Kidney epithelial cell (primary cell): ENCODE measurements at regions not wholly inside any gene's neighbourhood (a gene's known extent, or its start where the extent isn't known, plus 50 kb on each side); places are given as distances from the start of the nearest gene placed in this dataset.
A peak's percentile ranks its signal among the peaks of the same experiment; 100 is the strongest.

Experiments used
- DNase-seq: peaks from one replicate; pipeline ENCODE4 v3.0.0-alpha.2; 2010; ENCODE audit warnings: low read depth
- H3K27me3 ChIP-seq: 2 replicates; pipeline ENCODE4 v1.6.0; 2011; ENCODE audit warnings: low read length; ENCODE audit not compliant: control insufficient read depth, insufficient read depth
- H3K36me3 ChIP-seq: 2 replicates; pipeline ENCODE4 v1.5.1; 2011; ENCODE audit warnings: low read length; ENCODE audit not compliant: control insufficient read depth, insufficient read depth
- H3K4me3 ChIP-seq: 2 replicates; pipeline ENCODE4 v1.5.1; 2011; ENCODE audit warnings: low read depth, mild to moderate bottlenecking, control low read depth, low read length
- CTCF ChIP-seq: IDR thresholded peaks from 2 replicates; pipeline ENCODE4 v1.5.1; 2011; ENCODE audit warnings: mild to moderate bottlenecking, moderate library complexity, low read length, control low read depth, inconsistent platforms; ENCODE audit not compliant: insufficient read depth, poor library complexity, severe bottlenecking

GRCh38 chr5:89885670-89886069, 523.9 kb downstream of the CETN3 start:
- Histone ChIP-seq H3K27me3 (no peaks in the 10 kb centered on the region), H3K36me3 (no peaks in the 10 kb centered on the region), H3K4me3 (no peak overlapping the region)
- TF ChIP-seq CTCF: no peak
- no peak for DNase-seq

- H3K36me3 ChIP-seq: no peaks in the 10 kb centered on the region
- no peak for TF ChIP-seq CTCF
- H3K27me3 ChIP-seq: no peaks in the 10 kb centered on the region
- no peak for DNase-seq
- no peak overlapping the region for H3K4me3 ChIP-seq
These were observed 525.6 kb downstream of the CETN3 start for GRCh38 chr5:89883967-89884366.

GRCh38 chr5:89878140-89879132, 531.1 kb downstream of the CETN3 start:
- H3K27me3 ChIP-seq: no peaks in the 10 kb centered on the region
- no peak overlapping the region for H3K4me3 ChIP-seq
- TF ChIP-seq CTCF: no peak
- DNase-seq: peak; percentile 63
- no peaks in the 10 kb centered on the region for H3K36me3 ChIP-seq

GRCh38 chr5:89871906-89872305, 537.6 kb downstream of the CETN3 start:
- H3K4me3 ChIP-seq: no peak overlapping the region
- no peak for TF ChIP-seq CTCF
- no peaks in the 10 kb centered on the region for H3K36me3 ChIP-seq
- DNase-seq: no peak
- no peaks in the 10 kb centered on the region for H3K27me3 ChIP-seq

- Histone ChIP-seq H3K27me3 (no peaks in the 10 kb centered on the region), H3K36me3 (no peaks in the 10 kb centered on the region), H3K4me3 (no peak overlapping the region)
- no peak for DNase-seq
- no peak for TF ChIP-seq CTCF
These were observed 540.2 kb downstream of the CETN3 start for GRCh38 chr5:89869346-89869745.

GRCh38 chr5:89866410-89866809, 543.1 kb downstream of the CETN3 start:
- H3K27me3 ChIP-seq: no peaks in the 10 kb centered on the region
- no peak for TF ChIP-seq CTCF
- H3K4me3 ChIP-seq: no peak overlapping the region
- DNase-seq: no peak
- no peaks in the 10 kb centered on the region for H3K36me3 ChIP-seq
